HUES6 (cell line): ENCODE measurements at regions not wholly inside any gene's neighbourhood (a gene's known extent, or its start where the extent isn't known, plus 50 kb on each side); places are given as distances from the start of the nearest gene placed in this dataset.

Source experiments
- H3K27ac ChIP-seq: 2 replicates; pipeline ENCODE4 v1.7.0; 2013; ENCODE audit warnings: low read depth, mild to moderate bottlenecking, low read length, inconsistent platforms
- H3K27me3 ChIP-seq: 2 replicates; pipeline ENCODE4 v1.6.1; 2013; ENCODE audit warnings: low read length; ENCODE audit not compliant: control insufficient read depth, insufficient read depth
- H3K36me3 ChIP-seq: 2 replicates; pipeline ENCODE4 v1.6.1; 2013; ENCODE audit warnings: low read length; ENCODE audit not compliant: control insufficient read depth, insufficient read depth
- H3K4me1 ChIP-seq: 2 replicates; pipeline ENCODE4 v1.6.1; 2013; ENCODE audit warnings: low read length; ENCODE audit not compliant: control insufficient read depth, insufficient read depth
- H3K4me3 ChIP-seq: 2 replicates; pipeline ENCODE4 v1.5.1; 2013; ENCODE audit warnings: low read depth, low read length
- H3K9ac ChIP-seq: one replicate; pipeline ENCODE4 v1.6.1; 2013; ENCODE audit warnings: mild to moderate bottlenecking, low read length
- H3K9me3 ChIP-seq: 2 replicates; pipeline ENCODE4 v1.6.1; 2013; ENCODE audit warnings: low read depth, low read length; ENCODE audit not compliant: control insufficient read depth, insufficient read depth

DNA sequence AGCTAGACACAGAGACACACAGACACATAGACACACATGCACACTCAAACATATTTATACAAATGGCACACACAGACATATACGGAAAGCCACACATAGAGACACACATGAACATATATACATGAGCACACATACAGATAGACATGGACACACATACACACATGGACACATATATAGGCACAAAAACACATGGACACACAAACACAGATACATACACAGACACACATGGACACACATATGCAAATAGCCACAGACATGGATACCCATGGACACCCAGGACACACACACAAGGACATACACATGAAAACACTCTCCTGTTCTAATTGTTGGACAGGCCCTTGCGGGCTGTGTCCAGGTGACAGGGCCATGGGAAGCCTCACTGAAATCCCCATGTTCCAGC is 160.1 kb downstream of the IRS1 start:
- no peak overlapping the region for H3K4me3 ChIP-seq
- no peaks in the 10 kb centered on the region for H3K36me3 ChIP-seq
- no peak overlapping the region for H3K9ac ChIP-seq
- no peak overlapping the region for H3K27ac ChIP-seq
- H3K9me3 ChIP-seq: peaks cover 17% of the 10 kb centered on the region
- H3K4me1 ChIP-seq: peaks cover 4% of the 10 kb centered on the region; the same call in 1 of the 2 replicates
- H3K27me3 ChIP-seq: no peaks in the 10 kb centered on the region

DNA sequence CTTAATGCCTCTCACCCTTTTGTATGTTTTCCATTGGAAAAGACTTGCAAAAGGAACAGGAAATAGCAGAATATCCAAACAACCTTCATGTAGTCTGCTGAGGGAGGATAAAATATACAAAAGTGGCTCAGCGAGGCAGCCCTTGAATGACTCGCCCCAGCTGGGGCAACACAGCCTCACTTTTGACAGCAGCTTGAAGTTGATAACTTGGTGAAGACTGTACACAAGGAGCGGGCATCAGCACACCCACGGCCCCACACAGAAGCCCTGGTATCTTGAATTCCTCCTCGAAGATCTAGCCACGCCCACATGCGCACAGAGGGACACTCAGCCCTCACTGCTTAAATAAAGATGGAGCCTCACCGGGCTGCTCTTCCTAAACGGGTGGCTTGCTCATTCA is 161.0 kb downstream of the IRS1 start:
- Histone ChIP-seq H3K9ac (no peak overlapping the region), H3K4me3 (no peak overlapping the region), H3K4me1 (no peaks in the 10 kb centered on the region; the same call in 1 of the 2 replicates), H3K9me3 (peaks cover 17% of the 10 kb centered on the region), H3K27ac (no peak overlapping the region), H3K27me3 (no peaks in the 10 kb centered on the region), H3K36me3 (no peaks in the 10 kb centered on the region)

DNA sequence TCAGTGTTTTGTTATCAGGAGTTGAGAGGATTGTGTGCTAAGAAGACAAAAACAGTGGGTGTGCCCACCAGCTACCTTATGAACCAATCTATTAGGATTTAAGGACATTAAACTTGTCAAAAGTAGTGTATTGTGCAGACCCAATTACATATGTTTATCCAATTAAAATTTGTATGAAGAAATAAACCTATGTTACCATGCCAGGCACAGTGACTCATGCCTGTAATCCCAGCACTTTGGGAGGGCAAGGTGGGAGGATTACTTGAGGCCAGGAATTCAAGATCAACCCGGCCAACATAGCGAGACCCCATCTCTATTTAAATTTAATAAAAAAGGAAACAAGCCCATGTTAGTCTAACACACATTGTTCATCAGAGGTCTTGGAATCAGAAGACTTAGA is 162.2 kb downstream of the IRS1 start:
- Histone ChIP-seq H3K4me1 (no peaks in the 10 kb centered on the region), H3K9me3 (peaks cover 17% of the 10 kb centered on the region), H3K9ac (no peak overlapping the region), H3K36me3 (no peaks in the 10 kb centered on the region), H3K27ac (no peak overlapping the region), H3K4me3 (no peak overlapping the region), H3K27me3 (no peaks in the 10 kb centered on the region)

DNA sequence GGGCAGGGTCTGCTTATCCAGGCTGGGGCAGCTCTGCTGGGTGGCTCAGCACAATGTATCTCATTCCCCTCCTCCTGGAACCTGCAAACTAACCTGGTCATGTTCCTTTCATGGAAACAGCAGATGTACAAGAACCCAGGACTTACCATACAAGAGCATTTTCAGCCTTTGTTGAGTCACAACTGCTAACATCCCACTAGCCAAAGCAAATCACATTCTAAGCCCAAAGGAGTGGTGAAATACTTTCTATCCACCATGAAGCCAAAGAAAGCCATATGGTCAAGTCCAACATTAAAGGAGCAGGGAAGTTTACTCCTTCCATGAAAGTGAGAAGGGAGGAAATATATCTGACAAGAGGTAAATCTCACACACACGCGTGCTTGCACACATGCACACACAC is 163.0 kb downstream of the IRS1 start:
- H3K27me3 ChIP-seq: no peaks in the 10 kb centered on the region
- H3K4me3 ChIP-seq: no peak overlapping the region
- H3K36me3 ChIP-seq: no peaks in the 10 kb centered on the region
- H3K27ac ChIP-seq: no peak overlapping the region
- H3K9me3 ChIP-seq: peaks cover 17% of the 10 kb centered on the region
- H3K4me1 ChIP-seq: no peaks in the 10 kb centered on the region
- no peak overlapping the region for H3K9ac ChIP-seq

DNA sequence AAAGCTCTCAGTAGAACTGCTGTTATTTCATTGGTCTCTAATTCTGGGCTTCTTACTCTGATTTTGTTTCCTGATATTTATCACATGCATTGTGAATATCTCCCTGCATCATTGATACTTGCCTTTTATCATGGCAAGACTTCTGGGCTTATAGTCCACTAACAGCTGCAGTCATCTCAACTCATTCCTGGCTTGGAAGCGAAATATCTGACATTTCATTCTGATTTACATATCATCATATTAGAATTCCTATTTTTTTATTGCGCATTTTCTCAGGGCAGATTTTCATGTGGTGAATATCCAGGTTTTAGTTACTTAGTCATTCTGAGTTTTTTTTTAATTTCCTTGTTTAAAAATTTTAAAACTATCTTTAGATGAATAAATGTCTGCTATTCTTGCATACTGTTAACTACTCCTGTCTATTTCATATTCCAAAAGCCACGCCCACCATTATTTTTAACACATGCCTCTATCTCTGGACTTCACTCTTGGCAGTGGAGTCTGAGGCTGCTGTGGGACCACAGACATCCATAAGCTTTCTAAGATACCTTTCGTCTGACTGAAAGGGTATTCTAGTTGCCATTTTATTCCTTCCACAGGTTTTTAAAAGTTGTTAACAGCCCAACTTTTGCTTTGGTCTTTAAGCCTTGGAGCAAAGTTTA is 164.5 kb downstream of the IRS1 start:
- no peaks in the 10 kb centered on the region for H3K27me3 ChIP-seq
- no peak overlapping the region for H3K27ac ChIP-seq
- H3K4me3 ChIP-seq: no peak overlapping the region
- H3K9me3 ChIP-seq: peaks cover 5% of the 10 kb centered on the region; the same call in 1 of the 2 replicates
- H3K4me1 ChIP-seq: no peaks in the 10 kb centered on the region
- H3K9ac ChIP-seq: no peak overlapping the region
- H3K36me3 ChIP-seq: no peaks in the 10 kb centered on the region

DNA sequence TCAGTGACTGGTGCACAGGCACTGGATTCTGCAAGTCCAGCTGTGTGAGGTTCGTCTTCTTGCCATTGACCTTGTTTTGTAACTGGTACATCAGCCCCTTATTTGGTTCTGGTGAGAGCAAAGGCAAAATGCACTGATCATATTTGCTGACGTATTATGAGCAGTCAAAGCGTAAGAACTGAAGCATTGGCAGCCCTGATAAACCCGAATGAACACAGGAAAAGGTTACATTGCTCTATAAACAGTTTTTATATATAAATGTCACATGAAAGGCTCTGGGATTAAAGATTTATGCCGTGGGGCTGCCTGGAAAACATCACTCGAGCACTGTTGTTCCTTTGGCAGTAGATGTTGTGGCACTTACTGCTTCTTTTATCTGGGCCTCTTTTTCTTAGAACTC is 167.9 kb downstream of the IRS1 start:
- Histone ChIP-seq H3K9me3 (no peaks in the 10 kb centered on the region), H3K27ac (no peak overlapping the region), H3K9ac (no peak overlapping the region), H3K4me3 (no peak overlapping the region), H3K4me1 (no peaks in the 10 kb centered on the region), H3K36me3 (no peaks in the 10 kb centered on the region), H3K27me3 (no peaks in the 10 kb centered on the region)

DNA sequence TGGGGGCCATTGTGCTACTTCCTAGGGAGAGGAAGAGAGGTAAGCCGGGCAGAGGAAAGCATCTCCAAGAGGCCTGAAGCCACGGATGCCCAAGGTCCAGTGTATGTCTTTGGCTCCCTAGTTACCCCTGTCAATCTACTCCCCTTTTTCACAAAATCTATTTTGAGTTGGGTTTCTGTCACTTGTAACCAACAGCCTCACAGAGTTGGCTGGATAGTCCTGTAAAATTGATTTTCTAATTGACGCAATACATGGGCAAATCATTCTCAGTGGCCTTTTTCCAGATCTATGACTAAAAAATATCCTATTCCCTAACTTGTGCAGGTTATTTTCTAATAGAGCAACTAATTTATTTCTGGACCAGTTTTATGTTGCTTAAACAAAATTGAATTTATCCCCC is 168.4 kb downstream of the IRS1 start:
- Histone ChIP-seq H3K36me3 (no peaks in the 10 kb centered on the region), H3K27ac (no peak overlapping the region), H3K4me3 (no peak overlapping the region), H3K27me3 (no peaks in the 10 kb centered on the region), H3K9me3 (no peaks in the 10 kb centered on the region), H3K9ac (no peak overlapping the region), H3K4me1 (no peaks in the 10 kb centered on the region)

DNA sequence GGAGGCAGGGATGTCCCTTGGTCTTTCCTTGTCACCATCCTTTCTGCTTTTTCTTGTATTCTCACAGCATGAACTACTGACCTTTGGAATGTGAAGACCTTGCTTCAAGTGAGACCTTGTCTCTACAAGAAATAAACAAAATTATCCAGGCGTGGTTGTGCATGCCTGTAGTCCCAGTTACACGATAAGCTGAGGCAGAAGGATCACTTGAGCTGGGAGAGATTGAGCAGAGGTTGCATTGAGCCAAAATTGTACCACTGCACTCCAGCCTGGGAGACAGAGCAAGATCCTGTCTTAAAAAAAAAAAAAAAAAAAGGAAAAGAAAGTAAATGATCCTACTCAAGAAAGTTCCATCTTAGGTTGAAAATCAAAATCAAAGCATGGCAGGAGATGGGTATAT is 173.7 kb downstream of the IRS1 start:
- Histone ChIP-seq H3K36me3 (no peaks in the 10 kb centered on the region), H3K27ac (no peak overlapping the region), H3K27me3 (no peaks in the 10 kb centered on the region), H3K9ac (no peak overlapping the region), H3K9me3 (no peaks in the 10 kb centered on the region), H3K4me1 (no peaks in the 10 kb centered on the region), H3K4me3 (no peak overlapping the region)

DNA sequence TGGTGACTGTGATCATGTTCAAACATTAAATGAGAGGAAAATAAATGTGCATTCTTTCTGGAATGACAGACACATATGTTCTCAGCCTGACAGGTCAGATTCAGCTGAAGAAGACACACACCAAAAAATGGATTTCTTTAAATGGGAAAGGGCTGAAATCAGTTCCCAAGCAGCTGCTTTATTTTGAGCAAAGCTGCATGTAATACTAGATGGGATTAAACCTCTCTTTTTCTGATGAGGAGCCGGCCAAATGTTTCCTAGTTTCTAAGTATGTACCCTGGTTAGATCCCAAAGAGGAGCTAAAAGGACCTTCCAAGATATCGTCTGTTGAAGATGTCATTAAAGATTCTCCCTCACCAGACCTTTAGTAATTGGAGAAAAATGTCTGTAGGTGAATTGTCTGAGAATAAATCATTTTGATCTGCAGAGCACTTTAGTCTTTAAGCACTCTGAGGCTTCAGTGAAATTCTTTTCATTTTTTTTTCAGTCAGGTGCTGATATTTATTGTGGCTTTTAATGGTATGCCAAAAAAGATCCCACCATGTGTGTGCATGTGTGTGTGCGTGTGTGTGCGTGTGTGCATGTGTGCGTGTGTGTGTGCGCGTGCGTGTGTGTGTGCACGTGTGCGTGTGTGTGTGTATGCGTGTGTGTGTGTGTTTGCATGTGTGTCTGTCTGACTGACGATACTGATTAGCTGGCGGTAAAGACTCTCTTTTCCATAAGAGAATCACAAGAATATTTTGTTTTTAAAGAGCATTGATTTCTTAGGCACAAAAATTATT is 175.8 kb downstream of the IRS1 start:
- H3K9me3 ChIP-seq: no peaks in the 10 kb centered on the region
- no peak overlapping the region for H3K9ac ChIP-seq
- H3K4me1 ChIP-seq: no peaks in the 10 kb centered on the region
- H3K27ac ChIP-seq: no peak overlapping the region
- no peak overlapping the region for H3K4me3 ChIP-seq
- no peaks in the 10 kb centered on the region for H3K27me3 ChIP-seq
- H3K36me3 ChIP-seq: no peaks in the 10 kb centered on the region

DNA sequence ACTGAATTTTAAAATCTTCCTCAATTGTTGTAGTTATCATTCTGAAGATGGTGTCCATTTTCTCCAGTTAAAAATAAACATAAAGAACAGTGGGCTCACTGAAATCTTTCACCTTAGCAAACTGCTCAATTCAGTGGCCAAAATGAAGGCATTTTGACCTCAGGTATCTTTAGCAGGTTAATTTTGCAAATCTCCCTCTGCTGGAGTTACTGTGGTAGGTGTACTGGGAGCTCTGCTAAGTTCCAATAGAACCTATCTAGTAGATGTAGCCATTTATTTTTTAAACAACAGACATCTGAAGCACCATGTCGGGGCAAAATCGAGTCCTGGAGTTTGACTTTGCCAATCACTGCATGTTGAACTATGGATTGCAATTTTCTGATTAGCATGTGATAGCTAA is 177.1 kb downstream of the IRS1 start:
- Histone ChIP-seq H3K4me3 (no peak overlapping the region), H3K9ac (no peak overlapping the region), H3K27ac (no peak overlapping the region), H3K36me3 (no peaks in the 10 kb centered on the region), H3K9me3 (no peaks in the 10 kb centered on the region), H3K4me1 (no peaks in the 10 kb centered on the region), H3K27me3 (no peaks in the 10 kb centered on the region)

DNA sequence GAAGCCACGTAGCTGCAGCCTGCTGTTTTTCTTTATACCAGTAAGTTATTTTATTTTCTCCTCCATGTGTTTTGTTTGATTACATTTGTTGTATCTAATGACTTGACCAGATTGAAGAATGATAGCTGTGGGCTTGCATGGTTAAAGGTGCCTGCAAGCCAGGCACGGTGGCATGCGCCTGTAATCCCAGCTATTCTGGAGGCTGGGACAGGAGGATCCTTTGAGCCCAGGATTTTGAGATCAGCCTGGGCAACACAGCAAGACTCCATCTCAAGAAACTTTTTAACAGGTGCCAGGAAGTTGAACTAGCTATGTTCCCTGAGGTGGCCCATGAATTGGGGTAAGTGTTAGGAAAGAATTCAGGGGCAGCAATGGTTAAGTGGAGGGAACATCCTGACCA is 179.4 kb downstream of the IRS1 start:
- H3K4me1 ChIP-seq: no peaks in the 10 kb centered on the region
- no peaks in the 10 kb centered on the region for H3K27me3 ChIP-seq
- no peaks in the 10 kb centered on the region for H3K9me3 ChIP-seq
- no peak overlapping the region for H3K9ac ChIP-seq
- no peaks in the 10 kb centered on the region for H3K36me3 ChIP-seq
- no peak overlapping the region for H3K27ac ChIP-seq
- no peak overlapping the region for H3K4me3 ChIP-seq
